ENCODE measurements at regions not wholly inside any gene's neighbourhood (a gene's known extent, or its start where the extent isn't known, plus 50 kb on each side); places are given as distances from the start of the nearest gene placed in this dataset.

DNA sequence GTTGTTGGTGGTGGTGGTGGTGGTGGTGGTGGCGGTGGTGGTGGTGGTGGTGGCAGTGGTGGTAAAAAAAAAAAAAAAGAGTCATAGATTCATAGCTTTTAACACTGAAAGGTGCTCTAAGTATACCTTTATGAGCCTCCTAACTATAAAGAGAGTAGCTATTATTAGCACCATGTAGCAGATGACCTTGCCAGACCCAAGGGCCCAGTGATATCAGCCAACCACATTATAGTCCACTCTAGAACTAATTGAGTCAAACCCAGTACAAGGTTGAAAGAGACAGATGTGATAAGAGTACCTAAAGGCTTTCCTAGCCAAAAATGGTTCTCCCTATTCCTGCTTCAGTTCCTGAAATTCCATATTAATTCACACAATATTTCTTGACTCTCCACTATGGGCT lies 245.3 kb downstream of the HACE1 start:
- no peak for DNase-seq (ENCODE audit: low read depth)

DNA sequence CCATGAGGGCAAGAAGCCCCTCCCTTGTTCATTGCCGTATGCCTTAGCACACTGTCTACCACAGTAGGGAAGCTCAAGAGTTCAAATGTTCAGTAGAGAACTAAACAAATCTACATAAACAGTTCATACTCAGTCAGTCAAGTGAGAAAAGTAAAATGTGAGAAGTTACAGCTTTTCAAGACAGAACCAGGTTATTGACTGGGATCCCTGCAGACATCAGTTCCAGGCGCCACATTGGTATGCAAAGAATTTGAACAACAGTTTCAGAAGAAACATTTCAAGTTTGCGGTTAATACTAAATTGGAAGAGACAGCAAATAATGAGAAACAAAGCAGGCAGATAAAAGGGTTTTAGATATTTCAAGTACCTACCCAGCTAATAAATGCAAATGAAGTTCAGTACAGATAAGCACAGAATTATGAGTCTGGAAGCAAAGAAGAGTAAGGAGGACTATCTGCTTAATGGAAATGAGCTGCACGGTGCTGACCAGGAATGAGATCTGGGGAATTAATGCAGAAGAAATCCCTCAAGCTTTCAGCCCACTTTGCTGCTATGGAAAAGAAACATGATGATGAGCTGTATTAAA lies 246.2 kb downstream of the HACE1 start:
- no peak for DNase-seq (ENCODE audit: low read depth)

DNA sequence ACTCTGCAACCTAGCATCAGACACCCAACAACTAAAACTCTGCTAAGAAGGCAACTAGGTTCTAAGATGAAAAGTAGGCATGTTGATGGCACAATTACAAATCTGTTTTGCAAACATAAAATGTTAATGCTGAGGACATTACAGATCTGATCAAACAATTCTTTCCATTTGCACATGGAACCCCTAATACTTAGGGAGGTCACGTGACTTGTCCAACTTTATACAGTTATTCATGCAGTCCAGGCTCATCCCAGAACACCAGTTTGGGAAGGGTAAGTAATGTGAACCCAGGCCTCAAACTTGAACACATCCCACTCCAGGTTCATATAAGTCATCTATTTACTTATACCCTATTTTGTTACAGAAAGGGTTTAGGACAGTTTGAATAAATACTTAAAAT lies 247.2 kb downstream of the HACE1 start:
- DNase-seq (ENCODE audit: low read depth): no peak

DNA sequence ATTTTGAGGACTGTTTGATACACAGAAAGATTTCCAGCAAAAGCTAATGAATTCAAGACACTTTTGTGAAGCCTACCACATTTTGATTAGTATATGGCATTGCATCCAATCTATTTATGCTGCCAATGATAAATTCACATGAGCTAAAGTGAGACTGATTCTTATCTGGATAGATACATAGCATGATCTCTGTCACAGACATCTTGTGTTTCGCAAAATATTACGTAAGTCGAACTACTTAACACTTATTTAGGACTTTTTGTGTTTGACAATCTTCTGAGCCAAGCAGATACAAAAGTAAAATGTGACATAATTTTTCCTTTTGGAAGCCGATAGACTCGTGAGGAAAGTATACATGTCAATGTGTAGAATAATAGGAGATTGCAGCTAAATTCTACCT lies 251.6 kb downstream of the HACE1 start:
- DNase-seq (ENCODE audit: low read depth): no peak

DNA sequence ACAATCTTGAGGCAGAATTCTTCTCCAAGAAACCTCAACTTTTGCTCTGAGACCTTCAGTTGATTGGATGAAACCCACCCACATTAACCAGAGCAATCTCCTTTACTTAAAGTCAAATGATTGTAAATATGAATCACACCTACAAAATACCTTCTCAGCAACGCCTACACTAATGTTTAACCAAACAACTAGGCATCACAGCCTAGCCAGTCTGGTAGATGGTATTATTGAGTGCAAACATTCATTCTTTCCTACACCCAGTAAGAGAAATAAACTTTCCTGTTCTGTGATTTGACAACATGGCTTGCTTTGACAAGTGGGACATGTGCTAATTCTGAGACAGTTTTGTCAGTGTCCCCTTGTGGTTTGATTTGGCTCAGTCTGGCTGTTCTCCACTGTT lies 252.2 kb downstream of the HACE1 start:
- DNase-seq (ENCODE audit: low read depth): no peak

DNA sequence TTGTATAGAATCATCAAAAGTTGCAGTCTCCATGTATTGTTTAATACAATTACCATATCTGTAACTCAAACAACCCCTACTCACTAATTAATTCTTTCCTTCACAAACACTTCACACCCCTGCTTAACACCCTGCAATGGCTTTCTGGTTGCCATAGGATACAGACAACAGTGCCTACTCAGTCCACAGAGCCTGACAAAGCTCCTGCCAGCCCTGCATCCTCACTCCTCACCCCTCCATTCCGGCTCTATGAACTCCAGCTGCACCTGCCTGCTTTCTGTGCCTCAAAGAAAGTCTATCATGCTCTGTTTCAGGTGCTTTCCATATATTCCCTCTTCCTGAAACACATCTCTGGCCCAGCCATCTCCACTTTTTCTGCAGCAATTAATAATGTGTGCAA lies 253.4 kb downstream of the HACE1 start:
- no peak for DNase-seq (ENCODE audit: low read depth)

DNA sequence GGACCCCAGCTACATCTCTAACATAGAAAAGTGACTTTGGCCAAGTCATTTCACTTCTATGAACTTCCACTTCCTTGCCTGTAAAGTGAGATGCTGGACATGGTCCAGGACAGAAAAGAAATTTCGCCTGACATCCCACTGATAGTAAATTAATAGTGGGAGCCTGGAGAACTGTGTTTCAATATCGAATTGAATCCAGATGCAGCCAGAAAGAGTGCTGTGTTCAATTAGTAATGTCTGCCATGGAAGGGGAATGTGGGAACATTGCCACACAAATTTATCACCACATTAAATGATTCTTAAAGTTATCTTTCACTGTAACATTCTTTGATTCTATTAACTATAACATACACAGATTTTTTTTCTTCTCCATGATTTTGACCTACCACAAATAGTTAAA lies 255.0 kb downstream of the HACE1 start:
- no peak for DNase-seq (ENCODE audit: low read depth)

DNA sequence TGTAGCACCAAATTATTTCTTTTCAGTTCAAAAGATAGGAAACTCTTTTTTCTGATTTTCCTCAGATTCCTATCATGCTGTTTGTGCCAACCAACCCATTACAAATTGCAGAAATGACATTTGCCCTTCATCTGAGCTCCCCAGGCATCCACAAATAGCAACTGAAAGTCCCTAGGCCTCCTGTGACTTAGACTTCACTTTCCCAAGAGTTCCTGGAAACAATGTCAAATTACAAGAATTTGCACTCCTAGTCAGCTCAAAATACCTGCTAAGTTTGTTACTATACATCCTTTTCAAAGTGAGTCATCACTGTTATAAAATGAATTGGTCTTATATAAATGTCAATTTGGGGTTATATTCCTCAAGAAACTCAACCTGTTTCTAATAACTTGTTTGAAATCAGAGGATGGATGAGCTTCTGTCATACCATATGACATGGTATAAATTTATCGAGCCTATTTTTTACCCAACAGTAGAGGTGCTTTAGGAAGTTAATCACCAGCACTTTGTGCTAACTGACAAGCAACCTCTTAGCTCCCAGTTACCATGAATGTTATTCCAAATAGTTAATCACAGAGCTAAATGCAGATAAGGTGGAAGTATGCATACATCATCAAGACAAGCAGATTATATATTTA lies 256.5 kb downstream of the HACE1 start:
- DNase-seq (ENCODE audit: low read depth): no peak

DNA sequence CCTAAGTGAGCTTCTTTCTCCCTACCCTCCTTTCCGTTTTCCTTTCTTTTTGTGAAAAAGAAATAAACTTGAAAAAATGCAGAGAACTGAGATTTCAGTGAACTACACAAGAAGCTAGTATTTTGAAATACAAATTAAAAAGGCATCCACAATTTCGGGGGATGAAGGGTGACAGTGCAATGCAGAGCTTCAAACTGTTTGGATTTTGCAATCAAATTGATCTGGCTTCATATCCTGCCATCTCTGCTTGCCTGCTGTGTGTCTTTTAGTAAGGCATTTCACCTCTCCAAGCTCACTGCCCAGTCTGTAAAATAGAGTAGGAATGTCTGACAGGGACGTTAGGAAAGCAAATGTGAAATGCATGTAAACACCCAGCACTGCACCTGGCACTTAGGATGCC lies 258.0 kb downstream of the HACE1 start:
- no peak for DNase-seq (ENCODE audit: low read depth)

DNA sequence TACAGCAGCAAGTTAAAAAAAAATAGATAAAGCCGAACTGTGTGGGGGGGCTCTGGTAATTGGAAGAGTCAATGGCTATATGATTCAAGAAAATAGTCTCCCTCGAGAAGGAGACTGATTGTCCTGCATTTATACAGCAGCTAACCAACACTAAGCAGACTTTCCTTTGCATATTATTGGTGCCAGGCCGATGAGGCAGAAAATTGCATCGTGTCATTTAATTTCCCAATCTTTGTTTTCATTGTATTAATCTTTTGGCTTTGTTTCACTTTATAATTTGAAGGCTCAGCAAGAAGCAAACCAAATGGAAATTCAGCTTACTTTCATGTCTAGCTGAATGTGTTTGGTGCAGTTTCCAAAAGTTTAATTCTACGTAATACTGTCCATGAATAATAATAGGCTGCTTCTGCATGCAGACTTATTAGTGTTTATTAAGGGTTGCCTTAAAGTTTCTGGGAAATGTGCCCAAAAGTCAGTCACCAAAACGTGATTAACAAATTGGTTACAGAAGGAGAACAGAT lies 258.5 kb downstream of the HACE1 start:
- no peak for DNase-seq (ENCODE audit: low read depth)

DNA sequence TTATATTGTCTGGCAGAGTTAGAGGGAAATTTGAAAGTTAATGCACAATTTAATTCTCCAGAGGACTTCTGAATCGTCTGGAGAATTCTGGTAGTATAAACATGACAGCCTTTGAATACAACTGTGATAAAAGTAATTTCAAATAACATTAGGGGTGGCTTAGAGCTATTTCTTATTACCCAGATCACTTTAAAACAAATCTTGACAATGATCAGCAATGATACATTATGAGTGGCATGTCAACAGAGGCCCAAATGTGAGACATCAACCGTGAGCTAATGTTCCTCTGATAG lies 259.1 kb downstream of the HACE1 start:
- DNase-seq (ENCODE audit: low read depth): no peak

DNA sequence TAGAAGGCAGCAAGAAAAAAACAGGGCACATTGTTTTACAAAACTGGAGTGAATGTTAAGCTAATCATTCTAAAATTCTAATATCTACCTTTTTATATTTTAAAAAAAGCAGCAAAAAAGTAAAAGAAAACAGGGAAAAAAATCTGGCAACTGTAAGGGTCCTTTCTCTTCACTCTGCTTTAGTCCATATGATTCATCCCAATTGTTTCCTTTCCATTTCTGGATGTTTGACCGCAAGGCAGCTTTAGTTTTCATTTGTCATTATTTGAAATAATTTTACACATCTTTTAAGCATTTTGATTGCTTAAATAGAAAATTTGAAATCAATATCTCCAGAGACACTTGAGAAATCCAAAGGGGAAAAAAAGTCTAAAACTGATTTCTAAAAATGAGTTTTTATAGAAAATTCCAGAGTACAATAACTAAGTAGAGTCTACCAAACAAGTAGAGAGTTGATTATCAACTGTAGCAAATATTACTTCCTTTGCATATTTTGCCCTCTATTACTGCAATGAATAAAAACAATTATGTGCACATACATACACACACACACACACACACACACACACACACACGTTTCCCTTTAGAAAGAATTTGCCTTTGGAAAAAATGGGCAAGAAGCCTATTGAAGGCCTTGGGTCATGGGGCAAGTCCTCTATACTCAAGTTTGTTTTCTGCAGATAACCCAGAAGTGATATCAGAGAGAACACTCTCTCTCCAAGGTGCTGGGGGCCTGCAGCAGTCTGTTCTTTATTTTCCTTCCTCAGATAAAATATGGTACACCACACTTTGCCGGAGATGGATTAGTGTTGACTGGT lies 259.7 kb downstream of the HACE1 start:
- no peak for DNase-seq (ENCODE audit: low read depth)

DNA sequence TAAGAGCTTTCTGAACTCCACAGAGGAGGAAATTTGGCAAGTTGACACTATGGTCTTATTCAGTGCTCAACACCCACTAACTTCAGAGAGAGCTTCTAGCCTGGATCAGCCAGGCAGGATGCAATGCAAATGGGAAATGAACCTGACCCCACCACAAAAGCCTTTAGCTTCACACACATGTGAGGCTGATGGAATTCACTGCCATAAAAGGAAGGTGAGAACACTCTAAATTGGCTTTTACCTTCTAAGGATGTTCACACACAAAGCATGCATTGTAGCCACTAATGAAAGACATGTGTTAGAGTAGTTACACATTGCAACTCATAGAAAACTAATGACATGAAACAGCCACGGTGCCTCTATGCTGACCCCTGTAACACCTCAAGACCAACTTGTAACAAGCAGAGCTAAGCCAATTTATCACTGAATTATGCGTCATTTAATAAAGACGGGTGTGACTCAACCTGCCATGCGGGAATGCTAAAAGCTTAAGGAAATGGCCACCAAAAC lies 262.1 kb downstream of the HACE1 start:
- DNase-seq (ENCODE audit: low read depth): no peak

DNA sequence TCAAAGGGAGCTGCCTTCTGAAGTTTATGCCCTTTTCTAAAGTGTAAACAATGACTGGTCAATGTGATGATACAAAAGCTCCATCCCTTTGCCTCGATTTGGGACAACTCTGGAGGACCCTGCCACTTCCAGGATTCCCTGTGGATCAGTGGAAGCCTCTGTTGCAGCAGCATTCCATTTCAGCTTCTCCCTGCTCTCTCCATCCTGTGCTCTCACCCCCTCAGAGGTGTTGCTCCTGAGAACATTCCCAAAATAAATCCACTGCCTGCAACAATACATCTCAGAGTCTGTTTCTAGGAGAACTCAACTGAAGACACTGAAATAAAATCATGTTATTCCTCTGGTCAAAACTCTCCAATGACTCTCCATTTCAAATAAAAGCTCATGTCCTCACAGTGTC lies 263.6 kb downstream of the HACE1 start:
- DNase-seq (ENCODE audit: low read depth): no peak

DNA sequence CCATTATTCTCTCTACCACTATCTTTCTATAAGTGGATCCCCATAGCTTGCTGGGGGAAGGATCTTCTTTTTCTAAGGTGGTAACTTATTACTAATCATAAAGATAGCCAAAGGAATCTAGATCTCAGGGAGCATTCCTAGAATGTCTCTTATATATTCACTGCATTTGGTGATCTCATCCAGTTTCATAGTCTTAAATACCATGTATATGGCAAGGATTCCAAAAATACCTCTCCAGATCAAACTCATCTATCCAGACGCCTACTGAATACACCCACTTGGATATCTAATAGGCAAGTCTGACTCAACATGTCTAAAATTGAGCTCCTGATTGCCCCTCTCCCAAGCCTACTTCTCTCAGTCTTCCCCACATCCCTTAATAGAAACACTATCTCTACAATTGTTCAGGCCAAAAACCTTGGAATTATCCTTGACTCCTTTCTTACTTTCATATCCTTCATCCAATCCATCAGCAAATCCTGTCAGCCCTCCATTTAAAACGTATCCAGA lies 264.4 kb downstream of the HACE1 start:
- no peak for DNase-seq (ENCODE audit: low read depth)

DNA sequence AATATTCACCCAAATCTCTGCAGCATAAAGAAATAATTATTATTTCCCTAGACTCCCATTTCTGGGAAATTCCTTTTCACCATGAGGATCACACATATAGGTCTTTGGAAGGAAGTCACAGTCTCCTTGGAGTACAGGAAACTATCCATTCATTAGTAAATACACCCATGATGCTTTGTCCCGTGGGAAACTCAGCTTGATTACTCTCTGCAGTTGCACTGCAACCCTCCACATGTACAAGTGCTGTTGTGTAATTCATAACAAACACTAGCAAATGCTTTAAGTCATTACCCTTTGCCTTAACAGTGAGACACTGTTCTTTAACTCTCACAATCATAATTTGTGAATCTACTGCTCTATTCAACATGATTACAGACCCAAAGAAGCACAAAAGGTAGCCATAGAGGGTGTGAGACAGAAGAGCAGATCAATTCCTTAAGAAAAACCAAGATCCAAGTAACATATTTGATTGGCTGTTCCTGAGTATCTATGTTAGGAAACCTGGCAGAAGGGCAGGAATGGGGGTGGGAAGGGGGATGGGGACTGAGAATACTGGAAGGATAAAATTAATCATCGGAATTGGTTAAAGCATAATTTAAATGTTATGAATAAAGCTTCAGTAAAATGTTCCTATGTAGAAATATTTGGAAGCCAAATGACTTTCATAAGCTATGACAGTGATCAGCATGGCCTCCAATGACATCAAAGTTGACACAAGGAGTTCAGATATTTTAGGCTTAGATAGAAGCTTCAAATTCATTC lies 268.0 kb downstream of the HACE1 start:
- no peak for DNase-seq (ENCODE audit: low read depth)

DNA sequence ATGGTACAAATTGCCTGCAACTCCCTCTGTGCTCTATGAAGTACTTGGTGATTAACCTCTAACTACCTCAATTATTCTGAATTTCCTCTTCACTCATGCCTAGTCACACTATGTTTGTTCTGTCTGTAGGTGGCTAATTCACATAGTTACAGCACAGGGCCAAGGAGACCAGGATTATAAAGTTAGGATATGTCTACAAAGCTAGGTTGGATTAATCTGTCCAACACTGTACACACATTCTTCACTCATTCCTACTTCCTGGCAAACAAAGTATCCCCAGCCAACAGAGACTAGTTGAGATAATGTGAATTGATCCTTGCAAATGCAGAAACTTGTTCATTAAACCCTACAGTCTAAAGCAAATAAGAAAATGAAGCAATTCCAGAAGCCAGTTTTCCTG lies 269.8 kb downstream of the HACE1 start:
- DNase-seq (ENCODE audit: low read depth): no peak

DNA sequence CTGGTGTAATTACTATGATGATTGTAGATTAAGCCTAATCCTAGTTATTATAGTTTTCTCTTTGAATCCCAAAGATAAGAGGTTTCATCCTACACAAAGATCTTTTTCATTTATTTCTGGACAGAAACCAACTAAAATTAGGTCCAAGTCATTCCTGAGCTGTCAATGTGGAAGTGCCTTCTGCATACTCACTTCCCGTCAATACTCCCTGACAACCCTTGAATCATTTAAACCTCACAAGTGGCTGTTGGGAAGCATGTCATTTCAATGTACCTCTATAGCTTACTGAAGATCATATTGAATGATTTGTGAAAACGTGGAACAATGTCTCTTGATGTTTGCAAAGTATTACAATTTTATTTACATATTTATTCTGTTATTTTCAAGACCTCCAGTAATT lies 274.1 kb downstream of the HACE1 start:
- DNase-seq (ENCODE audit: low read depth): no peak

DNA sequence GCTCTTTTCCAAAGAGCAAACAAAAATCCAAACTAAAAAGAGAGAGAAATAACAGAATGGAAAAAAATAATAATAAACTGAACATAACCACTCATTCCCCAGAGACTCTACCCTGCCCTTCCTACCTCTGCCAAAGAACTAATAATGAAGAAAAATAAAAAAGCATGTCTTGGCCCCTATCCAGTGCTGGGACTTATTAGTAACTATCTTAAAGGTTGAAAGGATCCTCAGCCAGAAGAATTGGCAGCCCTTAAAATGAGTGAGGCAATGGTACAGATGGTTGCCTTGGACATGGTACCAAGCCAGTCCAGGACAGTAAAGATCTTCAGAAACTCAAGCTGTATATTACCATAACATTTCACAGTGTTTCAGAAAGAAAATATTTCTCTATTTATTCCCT lies 279.3 kb downstream of the HACE1 start:
- no peak for DNase-seq (ENCODE audit: low read depth)

DNA sequence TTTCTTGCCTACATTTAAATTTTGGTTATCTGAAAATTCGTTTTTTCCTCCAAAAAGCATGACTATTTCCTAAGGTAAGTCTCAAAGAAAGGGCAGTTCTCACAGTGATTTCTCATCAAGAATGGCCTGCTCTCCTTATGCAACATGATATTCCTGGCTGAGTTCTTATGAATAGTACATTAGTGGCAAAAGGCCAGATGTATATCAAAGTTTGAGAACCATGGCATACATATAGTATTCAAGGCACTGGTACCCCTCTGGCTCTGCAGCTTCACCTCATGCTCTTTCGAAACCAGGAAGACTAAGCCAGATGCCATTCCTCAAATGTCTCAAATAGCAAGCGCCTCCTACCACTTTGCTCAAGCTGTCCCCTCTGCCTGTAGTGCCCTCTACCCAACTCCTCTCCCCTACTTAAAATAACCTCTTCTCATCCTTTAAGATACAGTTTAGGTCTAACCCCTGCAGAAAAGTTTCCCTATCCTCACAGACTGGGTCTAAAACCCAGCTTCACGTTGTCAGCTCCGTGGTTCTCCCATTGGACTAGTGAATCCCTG lies 280.3 kb downstream of the HACE1 start:
- DNase-seq (ENCODE audit: low read depth): no peak

DNA sequence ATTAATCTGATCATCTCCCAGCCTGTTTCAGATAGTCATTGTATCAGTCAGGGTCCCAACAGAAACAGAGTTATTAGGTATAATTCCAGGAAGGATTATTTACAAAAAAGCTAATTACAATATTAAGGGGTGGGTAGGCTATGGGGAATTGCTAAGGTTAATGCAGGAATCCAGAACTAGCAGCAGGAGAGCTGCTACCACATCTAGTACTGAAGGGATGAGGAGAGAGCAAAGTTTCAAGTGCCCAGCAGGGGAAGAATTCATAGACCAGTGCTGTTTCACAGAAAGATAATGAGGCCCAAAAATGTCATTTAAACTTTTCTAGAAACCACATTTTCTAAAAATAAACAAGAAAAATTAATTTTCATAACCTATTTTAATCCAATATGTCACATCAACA lies 284.2 kb downstream of the HACE1 start:
- no peak for DNase-seq (ENCODE audit: low read depth)

DNA sequence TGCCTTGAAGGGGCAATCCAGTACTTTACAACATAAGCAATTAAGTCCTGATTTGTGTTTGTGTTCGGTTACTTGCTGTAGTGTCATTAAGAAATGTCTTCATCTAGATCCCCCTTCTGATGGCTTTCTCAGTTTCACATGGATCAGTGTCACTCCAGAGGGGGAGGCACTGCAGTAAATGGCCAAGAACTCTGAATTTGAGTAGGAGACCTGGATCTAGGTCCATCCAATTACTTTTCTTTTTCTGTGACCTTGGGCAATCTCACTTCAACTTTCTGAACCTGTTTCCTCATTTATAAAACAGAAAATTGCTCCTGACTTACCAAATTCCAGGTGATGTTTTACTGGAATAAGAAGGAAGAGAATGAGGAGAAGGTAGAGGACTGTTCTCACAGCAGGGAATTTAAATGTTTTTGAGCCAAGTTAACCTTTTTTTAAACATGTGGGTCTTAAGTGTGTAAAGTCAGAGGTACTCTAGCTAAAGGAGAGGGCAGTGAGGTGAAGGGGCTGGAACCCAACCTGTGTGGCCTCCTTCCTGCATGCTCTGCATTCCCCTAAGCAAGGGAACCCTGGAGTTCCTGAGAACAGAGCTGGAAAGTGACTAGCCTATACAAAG lies 285.5 kb downstream of the HACE1 start:
- no peak for DNase-seq (ENCODE audit: low read depth)

Data from activated T-cell treated with anti-CD3 and anti-CD28 coated beads for 24 hours (primary cell).